B cell (primary cell): ENCODE measurements at regions not wholly inside any gene's neighbourhood (a gene's known extent, or its start where the extent isn't known, plus 50 kb on each side); places are given as distances from the start of the nearest gene placed in this dataset.
A peak's percentile ranks its signal among the peaks of the same experiment; 100 is the strongest.

ENCODE experiments used
- ATAC-seq: fragments of 200-7000 bp; cut with Tn5 transposase; one replicate; pipeline ENCODE4 v1.10.0; 2021; ENCODE audit warnings: low read depth, mild to moderate bottlenecking, moderate number of reproducible peaks, moderate library complexity
- CTCF ChIA-PET: fragments of 350-600 bp; sonication (Branson Sonifier 250); formaldehyde crosslinking; loops from one replicate; lab custom pipeline; 2021; ENCODE audit warnings: antibody characterized with exemption, inconsistent platforms; lab: Charles Lee
- POLR2A ChIA-PET: fragments of 350-600 bp; sonication (Branson Sonifier 250); formaldehyde crosslinking; loops from one replicate; lab custom pipeline; 2021; ENCODE audit warnings: antibody characterized with exemption; lab: Charles Lee
- DNase-seq: peaks from one replicate; pipeline ENCODE4 v3.0.0; 2013
- H2AFZ ChIP-seq: 2 replicates; pipeline ENCODE4 v1.6.1; 2012; ENCODE audit warnings: mild to moderate bottlenecking, low read depth, low read length; ENCODE audit not compliant: insufficient read depth, poor library complexity, severe bottlenecking
- H3K27ac ChIP-seq, 2 donors: 1 replicate in 1 of 2; 2 replicates in 1 of 2; pipeline ENCODE4 v1.5.1; 2012 to 2013; ENCODE audit warnings: low read length in 2 of 2, mild to moderate bottlenecking in 2 of 2, moderate library complexity in 1 of 2
- H3K27me3 ChIP-seq, 4 experiments: fragments of 200-600 bp in 1 of 4; sonication (generic) in 1 of 4; replicated peaks in 1 of 4; 1 replicate in 2 of 4; 2 replicates in 2 of 4; pipeline versions ENCODE4 v1.6.1 to v1.7.0; 2013 to 2016; ENCODE audit warnings: low read length in 3 of 4, mild to moderate bottlenecking in 2 of 4, mixed read lengths in 1 of 4, moderate library complexity in 1 of 4; ENCODE audit not compliant: insufficient read depth in 4 of 4, control insufficient read depth in 3 of 4; ENCODE audit errors: control extremely low read depth in 1 of 4
- H3K36me3 ChIP-seq, 2 experiments: replicated peaks in 1 of 2; 1 replicate in 1 of 2; 2 replicates in 1 of 2; pipeline versions ENCODE4 v1.6.1 to v1.7.1; 2013; ENCODE audit warnings: low read length in 1 of 2; ENCODE audit not compliant: insufficient read depth in 2 of 2, control insufficient read depth in 1 of 2; ENCODE audit errors: control extremely low read depth in 1 of 2, extremely low read depth in 1 of 2
- H3K4me1 ChIP-seq, 2 donors: fragments of 200-600 bp in 1 of 2; sonication (generic) in 1 of 2; 1 replicate in 1 of 2; 2 replicates in 1 of 2; pipeline versions ENCODE4 v1.5.1 to v1.6.1; 2013 to 2017; ENCODE audit warnings: low read length in 2 of 2; ENCODE audit not compliant: control insufficient read depth in 2 of 2, insufficient read depth in 2 of 2
- H3K4me2 ChIP-seq: replicated peaks from 2 replicates; pipeline ENCODE3; 2012; ENCODE audit warnings: mild to moderate bottlenecking, low read depth, low read length; ENCODE audit not compliant: poor library complexity, severe bottlenecking
- H3K4me3 ChIP-seq, 5 experiments: fragments of 200-600 bp in 1 of 5; sonication (generic) in 1 of 5; 1 replicate in 3 of 5; 2 replicates in 2 of 5; pipeline versions ENCODE4 v1.5.1 to v1.7.0; 2011 to 2016; ENCODE audit warnings: low read length in 4 of 5, mild to moderate bottlenecking in 4 of 5, low read depth in 2 of 5, control low read depth in 1 of 5, moderate library complexity in 1 of 5; ENCODE audit not compliant: insufficient read depth in 1 of 5; ENCODE audit errors: control extremely low read depth in 1 of 5, extremely low read depth in 1 of 5
- H3K79me2 ChIP-seq: fragments of 200-600 bp; sonication (generic); one replicate; pipeline ENCODE4 v1.6.0; 2016; ENCODE audit warnings: low read length; ENCODE audit not compliant: control insufficient read depth, insufficient read depth
- H3K9ac ChIP-seq: fragments of 200-600 bp; sonication (generic); 2 replicates; pipeline ENCODE4 v1.6.1; 2017; ENCODE audit warnings: mild to moderate bottlenecking, low read length, moderate library complexity
- H3K9me3 ChIP-seq, 3 donors: one replicate each; pipeline versions ENCODE4 v1.6.1 to v1.7.1; 2013; ENCODE audit warnings: low read length in 2 of 3; ENCODE audit not compliant: control insufficient read depth in 2 of 3, insufficient read depth in 1 of 3; ENCODE audit errors: control extremely low read depth in 1 of 3
- H4K20me1 ChIP-seq: 2 replicates; pipeline ENCODE4 v1.6.0; 2012; ENCODE audit warnings: mild to moderate bottlenecking, low read length; ENCODE audit not compliant: insufficient read depth, control insufficient read depth, poor library complexity, severe bottlenecking
- H3K27ac Mint-ChIP-seq: one replicate; pipeline ENCODE4 v1.8.0; 2021; ENCODE audit warnings: mixed read lengths
- H3K27me3 Mint-ChIP-seq: one replicate; pipeline ENCODE4 v1.8.0; 2021; ENCODE audit warnings: mixed read lengths
- H3K4me1 Mint-ChIP-seq: one replicate; pipeline ENCODE4 v1.8.0; 2021; ENCODE audit warnings: mixed read lengths
- H3K4me3 Mint-ChIP-seq: one replicate; pipeline ENCODE4 v1.8.0; 2021; ENCODE audit warnings: mixed read lengths
- H3K9me3 Mint-ChIP-seq: one replicate; pipeline ENCODE4 v1.8.0; 2022; ENCODE audit warnings: mixed read lengths; ENCODE audit not compliant: insufficient read depth
- CTCF ChIP-seq: fragments of 200-600 bp; IDR thresholded peaks from one replicate; pipeline ENCODE4 v1.8.0; 2022; ENCODE audit warnings: antibody characterized with exemption, mild to moderate bottlenecking
- EZH2 ChIP-seq: IDR thresholded peaks from 2 replicates; pipeline ENCODE4 v1.6.1; 2012; ENCODE audit warnings: borderline replicate concordance, low read depth, mild to moderate bottlenecking, moderate library complexity, low read length; ENCODE audit not compliant: insufficient read depth, poor library complexity, severe bottlenecking
- WGBS: methylation state at CpG from one replicate; pipeline ENCODE4 v1.1.5; 2013; ENCODE audit warnings: missing lambda C conversion rate; ENCODE audit not compliant: insufficient coverage; 5-methylcytosine and 5-hydroxymethylcytosine counted together
- intact Hi-C: fragments of 100-400 bp; cut with micrococcal nuclease; formaldehyde crosslinking; loops from one replicate; pipeline ENCODE4 v1.10.0; 2022

GRCh38 chr1:181148636-181149035, 60.1 kb downstream of the IER5 start:
- WGBS, result 93% methylated on average over 2 of the region's 3 CpGs
- Histone ChIP-seq H2AFZ (no peak overlapping the region), H3K27me3 (no peaks in the 10 kb centered on the region), H3K9me3 (no peaks in the 10 kb centered on the region), H3K36me3 (no peaks in the 10 kb centered on the region), H3K9ac (no peak overlapping the region), H3K4me3 (no peak overlapping the region), H3K4me2 (no peak overlapping the region), H3K27ac (no peak overlapping the region), H3K79me2 (no peaks in the 10 kb centered on the region), H4K20me1 (no peaks in the 10 kb centered on the region), H3K4me1 (peaks cover 35 to 44% of the 10 kb centered on the region in 2 donors)
- ATAC-seq (no peak), DNase-seq (no peak)
- ChIA-PET CTCF (interaction anchor here (1.0 to 20.8 kb wide), 6 partner anchors 13 to 111 kb away, joined by 3 to 672 read pairs (median 6); partner anchors contain the start of gene IER5), POLR2A (interaction anchor here (1.5 kb wide), 1 partner anchor 60 kb away, joined by 4 read pairs; the partner anchor contains the start of gene IER5)
- intact Hi-C loops, result no loop called here
- TF ChIP-seq CTCF, result no peak
- Mint-ChIP-seq H3K9me3 (no peaks in the 10 kb centered on the region), H3K4me1 (peaks cover 52% of the 10 kb centered on the region), H3K27ac (peak overlapping the region; percentile 28), H3K4me3 (no peak overlapping the region), H3K27me3 (no peaks in the 10 kb centered on the region)

- ChIA-PET POLR2A (interaction anchor here (0.6 to 1.5 kb wide), 5 partner anchors 44 to 132 kb away, joined by 3 to 13 read pairs (median 4); partner anchors contain the start of gene IER5), CTCF (interaction anchor here (0.6 to 20.8 kb wide), 8 partner anchors 7 to 638 kb away, joined by 3 to 672 read pairs (median 6); partner anchors contain the start of genes IER5 and XPR1)
- peak overlapping the region; percentile 93 for H3K27ac Mint-ChIP-seq
- H3K27ac ChIP-seq, result peak overlapping the region; percentile 35 to 54
- H3K4me1 ChIP-seq, result peaks cover 35 to 45% of the 10 kb centered on the region in 2 donors
- peak; percentile 79 for DNase-seq
- WGBS, result 50% methylated on average over 2 of the region's 10 CpGs
- no peak overlapping the region for H2AFZ ChIP-seq
- TF ChIP-seq CTCF, result no peak
- TF ChIP-seq EZH2, result no peak
- H3K27me3 ChIP-seq, result no peaks in the 10 kb centered on the region
- ATAC-seq, result peak; percentile 78
- no peak overlapping the region for H3K9ac ChIP-seq
- H3K9me3 ChIP-seq, result no peaks in the 10 kb centered on the region
- H3K79me2 ChIP-seq, result no peaks in the 10 kb centered on the region
- H3K9me3 Mint-ChIP-seq, result no peaks in the 10 kb centered on the region
- no peaks in the 10 kb centered on the region for H3K27me3 Mint-ChIP-seq
- H3K4me3 Mint-ChIP-seq, result peak overlapping the region; percentile 72
- H3K36me3 ChIP-seq, result no peaks in the 10 kb centered on the region
- H3K4me1 Mint-ChIP-seq, result peaks cover 53% of the 10 kb centered on the region
- H4K20me1 ChIP-seq, result no peaks in the 10 kb centered on the region
- H3K4me2 ChIP-seq, result peak overlapping the region; percentile 58
- intact Hi-C loops, result loop anchor here (5.0 kb wide), 1 partner anchor 632 kb away; no protein-coding TSS in a partner anchor
- H3K4me3 ChIP-seq, result peak overlapping the region in 1 of 5 experiments; percentile 15
Observed at GRCh38 chr1:181149326-181150125, 61.0 kb downstream of the IER5 start.
